ENCODE measurements at regions not wholly inside any gene's neighbourhood (a gene's known extent, or its start where the extent isn't known, plus 50 kb on each side); places are given as distances from the start of the nearest gene placed in this dataset.
"Not testable (repeated sequence)": the region's sequence is repeated elsewhere in the genome, so short reads cannot be mapped to it uniquely, and the experiment has no call there.

- Histone ChIP-seq H3K9me3 (no peaks in the 10 kb centered on the region), H3K4me3 (no peak overlapping the region), H3K27me3 (0 out of 2 replicates have a peak, but pooled peaks cover 2% of the 10 kb centered on the region), H3K36me3 (no peaks in the 10 kb centered on the region)
- DNase-seq: no peak
Measured at GRCh38 chr10:62480196-62480595, 106.0 kb downstream of the ZNF365 start.

- H3K4me3 ChIP-seq: no peak overlapping the region
- no peaks in the 10 kb centered on the region for H3K36me3 ChIP-seq
- no peaks in the 10 kb centered on the region for H3K9me3 ChIP-seq
- H3K27me3 ChIP-seq: 0 out of 2 replicates have a peak, but pooled peaks cover 2% of the 10 kb centered on the region
- DNase-seq: no peak
Measured at GRCh38 chr10:62482581-62482980, 108.4 kb downstream of the ZNF365 start.

- no peak for DNase-seq
- Histone ChIP-seq H3K27me3 (no peaks in the 10 kb centered on the region), H3K9me3 (no peaks in the 10 kb centered on the region), H3K4me3 (no peak overlapping the region), H3K36me3 (no peaks in the 10 kb centered on the region)
Measured at GRCh38 chr10:62491597-62491996, 117.4 kb downstream of the ZNF365 start.

GRCh38 chr10:62492012-62492869, 118.1 kb downstream of the ZNF365 start:
- DNase-seq: no peak
- Histone ChIP-seq H3K9me3 (no peaks in the 10 kb centered on the region), H3K36me3 (no peaks in the 10 kb centered on the region), H3K27me3 (no peaks in the 10 kb centered on the region; the same call in 1 of the 2 replicates), H3K4me3 (no peak overlapping the region)

DNA sequence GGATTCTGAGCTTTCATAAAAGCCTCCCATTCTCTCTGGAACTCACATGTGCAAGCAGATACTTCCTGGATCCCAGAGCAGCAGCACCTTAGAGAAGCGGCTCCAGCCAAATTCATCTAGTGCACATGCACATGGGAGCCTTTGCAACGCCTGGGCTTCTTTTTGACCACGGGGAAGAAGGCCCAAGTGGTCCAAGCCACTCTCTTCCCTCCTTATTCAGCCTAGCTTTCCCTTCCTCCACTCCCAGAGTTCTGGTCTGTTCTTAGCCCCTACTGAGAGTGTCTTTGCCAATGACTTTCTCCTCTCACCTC, 118.7 kb downstream of the ZNF365 start:
- no peaks in the 10 kb centered on the region for H3K36me3 ChIP-seq
- H3K9me3 ChIP-seq: no peaks in the 10 kb centered on the region
- no peaks in the 10 kb centered on the region; the same call in 1 of the 2 replicates for H3K27me3 ChIP-seq
- H3K4me3 ChIP-seq: no peak overlapping the region
- no peak for DNase-seq

DNA sequence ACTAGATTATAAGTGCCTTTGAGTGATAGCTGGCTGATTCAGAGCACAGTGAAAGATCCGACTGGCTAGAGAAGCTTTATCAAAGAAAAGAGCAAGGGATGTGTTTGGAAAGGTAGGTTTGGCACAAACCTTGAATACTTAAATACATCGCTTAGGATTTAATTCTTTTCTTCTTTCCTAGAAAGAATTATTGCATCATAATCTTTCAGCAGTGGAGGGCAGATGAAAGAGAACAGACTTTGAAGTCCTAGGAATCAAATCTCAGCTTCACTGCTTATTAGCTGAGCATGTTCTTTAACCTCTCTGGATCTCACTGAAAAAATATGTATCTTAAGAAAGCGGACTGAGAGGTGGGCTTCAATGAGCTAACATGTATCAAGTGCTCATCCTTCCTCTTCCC, 122.8 kb downstream of the ZNF365 start:
- Histone ChIP-seq H3K27me3 (no peaks in the 10 kb centered on the region; the same call in 1 of the 2 replicates), H3K4me3 (no peak overlapping the region), H3K36me3 (no peaks in the 10 kb centered on the region), H3K9me3 (no peaks in the 10 kb centered on the region)
- DNase-seq: no peak

GRCh38 chr10:62498271-62498670, 124.1 kb downstream of the ZNF365 start:
- Histone ChIP-seq H3K4me3 (no peak overlapping the region), H3K27me3 (no peaks in the 10 kb centered on the region; the same call in 1 of the 2 replicates), H3K9me3 (no peaks in the 10 kb centered on the region), H3K36me3 (no peaks in the 10 kb centered on the region)
- no peak for DNase-seq

- not testable (repeated sequence) for H3K36me3 ChIP-seq, H3K27me3 ChIP-seq, H3K4me3 ChIP-seq, H3K9me3 ChIP-seq, DNase-seq
Measured at GRCh38 chr10:62500116-62500515, 125.9 kb downstream of the ZNF365 start.

GRCh38 chr10:62501547-62501946, 127.4 kb downstream of the ZNF365 start:
- DNase-seq: no peak
- Histone ChIP-seq H3K36me3 (no peaks in the 10 kb centered on the region), H3K27me3 (no peaks in the 10 kb centered on the region; the same call in 1 of the 2 replicates), H3K9me3 (no peaks in the 10 kb centered on the region), H3K4me3 (no peak overlapping the region)

- Histone ChIP-seq H3K36me3 (no peaks in the 10 kb centered on the region), H3K27me3 (no peaks in the 10 kb centered on the region), H3K4me3 (no peak overlapping the region), H3K9me3 (no peaks in the 10 kb centered on the region)
- no peak for DNase-seq
Measured at GRCh38 chr10:62502995-62503613, 128.9 kb downstream of the ZNF365 start.

- no peak for DNase-seq
- Histone ChIP-seq H3K4me3 (no peak overlapping the region), H3K9me3 (no peaks in the 10 kb centered on the region), H3K36me3 (no peaks in the 10 kb centered on the region), H3K27me3 (no peaks in the 10 kb centered on the region)
Measured at GRCh38 chr10:62503872-62504271, 129.7 kb downstream of the ZNF365 start.

DNA sequence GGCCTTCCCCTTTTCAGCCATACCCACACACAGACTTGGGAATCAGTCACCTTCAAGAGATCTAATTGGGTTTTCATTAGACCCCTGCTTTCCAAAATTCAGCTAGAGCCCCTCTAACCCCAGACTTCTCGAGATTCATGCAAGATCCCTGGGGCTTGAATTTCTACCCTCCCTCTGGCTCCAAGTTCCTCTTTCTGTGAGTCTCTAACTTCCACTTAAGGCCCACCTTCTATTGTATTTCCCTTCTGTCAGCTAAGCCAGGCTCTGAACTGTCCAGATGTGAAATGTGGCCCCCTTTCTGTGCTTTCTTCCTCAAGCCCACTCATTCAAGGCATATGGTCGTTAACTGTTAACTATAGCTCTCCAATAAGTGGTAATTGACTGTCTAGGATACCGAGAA, 132.2 kb downstream of the ZNF365 start:
- H3K4me3 ChIP-seq: no peak overlapping the region
- no peaks in the 10 kb centered on the region for H3K36me3 ChIP-seq
- no peaks in the 10 kb centered on the region for H3K27me3 ChIP-seq
- no peaks in the 10 kb centered on the region for H3K9me3 ChIP-seq
- no peak for DNase-seq

GRCh38 chr10:62511238-62511637, 137.1 kb downstream of the ZNF365 start:
- Histone ChIP-seq H3K36me3 (no peaks in the 10 kb centered on the region), H3K9me3 (no peaks in the 10 kb centered on the region), H3K27me3 (no peaks in the 10 kb centered on the region), H3K4me3 (no peak overlapping the region)
- DNase-seq: no peak

DNA sequence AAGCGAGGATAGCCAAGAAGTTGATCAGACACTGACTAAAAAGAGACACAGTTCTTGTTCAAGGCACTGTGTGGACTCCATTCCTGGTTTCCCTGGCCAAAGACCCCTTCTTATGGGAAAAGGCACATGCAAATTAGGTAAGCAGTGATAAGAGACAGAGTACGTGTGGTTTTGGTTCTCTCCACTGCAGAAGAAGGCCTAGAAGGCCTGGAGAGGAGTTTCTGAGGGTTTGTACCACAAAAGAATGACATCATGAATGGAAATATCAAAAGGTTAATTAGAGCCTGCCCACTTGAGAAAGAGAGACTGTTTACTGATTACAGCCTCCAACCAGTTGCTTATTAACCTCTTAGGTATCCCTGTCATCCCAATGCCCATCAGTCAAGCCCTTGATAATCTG, 137.5 kb downstream of the ZNF365 start:
- no peaks in the 10 kb centered on the region for H3K27me3 ChIP-seq
- H3K36me3 ChIP-seq: no peaks in the 10 kb centered on the region
- no peak for DNase-seq
- H3K9me3 ChIP-seq: no peaks in the 10 kb centered on the region
- no peak overlapping the region for H3K4me3 ChIP-seq

- no peaks in the 10 kb centered on the region for H3K36me3 ChIP-seq
- no peak for DNase-seq
- no peaks in the 10 kb centered on the region for H3K27me3 ChIP-seq
- no peak overlapping the region for H3K4me3 ChIP-seq
- no peaks in the 10 kb centered on the region for H3K9me3 ChIP-seq
Measured at GRCh38 chr10:62512732-62513475, 138.7 kb downstream of the ZNF365 start.

DNA sequence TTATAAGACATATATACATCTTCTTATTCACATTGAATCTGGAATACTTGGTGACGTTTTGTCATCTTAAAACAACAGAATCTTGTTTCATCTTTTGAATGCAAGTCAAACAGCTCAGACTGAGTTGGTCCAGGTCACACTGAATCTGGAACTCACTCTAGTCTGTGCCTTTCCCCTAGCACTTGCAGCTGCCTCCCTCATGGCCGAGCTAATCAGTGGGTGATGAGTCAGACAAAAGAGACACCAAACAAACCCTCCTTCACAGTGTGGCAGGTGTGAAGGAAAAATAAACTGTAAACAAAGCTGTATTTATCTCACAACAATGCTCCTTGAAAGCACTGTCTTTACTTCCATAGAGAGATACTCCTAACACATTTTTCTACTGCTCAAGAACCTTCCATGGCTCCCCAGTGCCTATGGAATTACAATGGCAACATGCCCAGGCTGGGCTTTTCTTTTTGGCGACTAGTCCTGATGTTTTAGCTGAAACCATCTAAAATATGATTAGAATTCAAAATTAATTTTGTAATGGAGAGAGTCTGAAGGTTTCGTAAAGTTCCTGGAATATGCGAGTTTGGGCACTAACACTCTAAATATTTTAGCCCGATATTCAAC, 140.0 kb downstream of the ZNF365 start:
- no peak overlapping the region for H3K4me3 ChIP-seq
- DNase-seq: no peak
- no peaks in the 10 kb centered on the region for H3K27me3 ChIP-seq
- H3K36me3 ChIP-seq: no peaks in the 10 kb centered on the region
- no peaks in the 10 kb centered on the region for H3K9me3 ChIP-seq

DNA sequence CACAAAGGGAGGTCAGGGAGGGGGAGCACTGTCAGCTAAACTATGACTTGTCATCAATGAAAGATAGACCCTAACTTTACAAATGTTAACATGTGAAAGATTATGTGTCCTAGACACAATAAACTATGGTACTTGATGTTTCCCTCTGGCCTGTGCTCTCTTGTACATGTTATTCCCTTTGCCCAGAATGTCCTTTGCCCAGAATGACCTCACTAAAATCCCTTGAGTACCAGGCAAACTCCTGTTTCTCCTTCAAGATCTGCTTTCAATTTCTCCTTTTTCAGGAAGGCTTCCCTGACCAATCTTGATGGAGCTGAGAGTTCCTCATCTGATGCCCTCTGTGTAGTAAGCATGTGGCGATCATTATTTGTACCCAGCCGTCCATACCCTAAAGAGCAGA, 143.1 kb downstream of the ZNF365 start:
- no peak for DNase-seq
- Histone ChIP-seq H3K9me3 (no peaks in the 10 kb centered on the region), H3K36me3 (no peaks in the 10 kb centered on the region), H3K4me3 (no peak overlapping the region), H3K27me3 (no peaks in the 10 kb centered on the region)
